ENCODE measurements at regions not wholly inside any gene's neighbourhood (a gene's known extent, or its start where the extent isn't known, plus 50 kb on each side); places are given as distances from the start of the nearest gene placed in this dataset.

DNA sequence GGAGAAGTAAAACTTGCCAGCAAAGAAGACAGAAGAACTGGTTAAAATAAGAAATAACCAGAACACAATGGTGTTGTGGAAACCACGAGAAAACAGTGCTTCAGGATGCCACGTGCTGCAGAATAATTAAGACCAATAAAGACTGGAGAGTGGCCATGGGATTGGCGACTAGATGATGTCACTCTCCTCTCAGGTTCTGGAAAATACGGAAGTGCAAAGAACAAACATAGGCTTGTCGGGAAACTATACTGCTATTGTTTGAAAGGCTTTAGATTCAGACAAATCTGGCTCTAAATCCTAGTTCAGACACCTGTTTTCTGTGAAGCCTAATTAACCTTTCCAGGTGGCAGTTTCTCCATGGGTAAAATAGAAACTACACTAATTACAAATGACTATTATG is 138.4 kb upstream of the STXBP5 start:
- TF ChIP-seq, protein P1, sequence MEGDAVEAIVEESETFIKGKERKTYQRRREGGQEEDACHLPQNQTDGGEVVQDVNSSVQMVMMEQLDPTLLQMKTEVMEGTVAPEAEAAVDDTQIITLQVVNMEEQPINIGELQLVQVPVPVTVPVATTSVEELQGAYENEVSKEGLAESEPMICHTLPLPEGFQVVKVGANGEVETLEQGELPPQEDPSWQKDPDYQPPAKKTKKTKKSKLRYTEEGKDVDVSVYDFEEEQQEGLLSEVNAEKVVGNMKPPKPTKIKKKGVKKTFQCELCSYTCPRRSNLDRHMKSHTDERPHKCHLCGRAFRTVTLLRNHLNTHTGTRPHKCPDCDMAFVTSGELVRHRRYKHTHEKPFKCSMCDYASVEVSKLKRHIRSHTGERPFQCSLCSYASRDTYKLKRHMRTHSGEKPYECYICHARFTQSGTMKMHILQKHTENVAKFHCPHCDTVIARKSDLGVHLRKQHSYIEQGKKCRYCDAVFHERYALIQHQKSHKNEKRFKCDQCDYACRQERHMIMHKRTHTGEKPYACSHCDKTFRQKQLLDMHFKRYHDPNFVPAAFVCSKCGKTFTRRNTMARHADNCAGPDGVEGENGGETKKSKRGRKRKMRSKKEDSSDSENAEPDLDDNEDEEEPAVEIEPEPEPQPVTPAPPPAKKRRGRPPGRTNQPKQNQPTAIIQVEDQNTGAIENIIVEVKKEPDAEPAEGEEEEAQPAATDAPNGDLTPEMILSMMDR (IDR thresholded peaks at IDR 0.05) = no peak
- TF ChIP-seq POLR2A (IDR thresholded peaks at IDR 0.05) = no peak
